Loucy (cell line): ENCODE measurements at regions not wholly inside any gene's neighbourhood (a gene's known extent, or its start where the extent isn't known, plus 50 kb on each side); places are given as distances from the start of the nearest gene placed in this dataset.
A peak's percentile ranks its signal among the peaks of the same experiment; 100 is the strongest.

ENCODE experiments used
- H2AFZ ChIP-seq: fragments of 200-600 bp; sonication (generic); 2 replicates; pipeline ENCODE4 v1.6.0; 2016; ENCODE audit warnings: antibody characterized with exemption, mild to moderate bottlenecking, low read length, moderate library complexity
- H3F3A ChIP-seq: fragments of 200-600 bp; 2 replicates; pipeline ENCODE4 v1.6.0; 2016; ENCODE audit warnings: antibody characterized with exemption, low read depth, mild to moderate bottlenecking
- H3K27me3 ChIP-seq: fragments of 200-600 bp; sonication (generic); 2 replicates; pipeline ENCODE4 v1.6.1; 2014; ENCODE audit warnings: low read length, mild to moderate bottlenecking; ENCODE audit not compliant: insufficient read depth, poor library complexity, severe bottlenecking
- H3K36me3 ChIP-seq: fragments of 200-600 bp; sonication (generic); 2 replicates; pipeline ENCODE4 v1.6.1; 2016; ENCODE audit warnings: low read length; ENCODE audit not compliant: insufficient read depth
- H3K4me1 ChIP-seq: fragments of 200-600 bp; sonication (generic); 2 replicates; pipeline ENCODE4 v1.5.1; 2014; ENCODE audit warnings: low read length, mild to moderate bottlenecking; ENCODE audit not compliant: insufficient read depth, poor library complexity, severe bottlenecking
- H3K4me2 ChIP-seq: fragments of 200-600 bp; sonication (generic); 2 replicates; pipeline ENCODE4 v1.6.0; 2014; ENCODE audit warnings: antibody characterized with exemption, low read length, low read depth, mild to moderate bottlenecking; ENCODE audit not compliant: poor library complexity, severe bottlenecking
- H3K4me3 ChIP-seq: fragments of 200-600 bp; sonication (generic); 2 replicates; pipeline ENCODE4 v1.5.1; 2014; ENCODE audit warnings: low read length, mild to moderate bottlenecking, mixed read lengths; ENCODE audit not compliant: poor library complexity, severe bottlenecking
- H3K79me2 ChIP-seq: fragments of 200-600 bp; sonication (generic); 2 replicates; pipeline ENCODE4 v1.6.1; 2014; ENCODE audit warnings: low read length; ENCODE audit not compliant: insufficient read depth
- H3K9ac ChIP-seq: fragments of 200-600 bp; sonication (generic); 2 replicates; pipeline ENCODE4 v1.6.0; 2014; ENCODE audit warnings: mild to moderate bottlenecking, low read depth, low read length, moderate library complexity; ENCODE audit not compliant: poor library complexity, severe bottlenecking
- H3K9me2 ChIP-seq: fragments of 200-600 bp; sonication (generic); replicated peaks from 2 replicates; pipeline ENCODE4 v1.6.1; 2016; ENCODE audit warnings: low read depth, low read length, mixed read lengths
- H3K9me3 ChIP-seq: fragments of 200-600 bp; sonication (generic); 2 replicates; pipeline ENCODE4 v1.6.1; 2014; ENCODE audit warnings: mild to moderate bottlenecking, antibody characterized with exemption, low read length, low read depth; ENCODE audit not compliant: insufficient read depth
- H4K20me1 ChIP-seq: fragments of 200-600 bp; sonication (generic); 2 replicates; pipeline ENCODE4 v1.6.0; 2014; ENCODE audit warnings: antibody characterized with exemption, low read length, mild to moderate bottlenecking; ENCODE audit not compliant: insufficient read depth, poor library complexity, severe bottlenecking
- EZH2phosphoT487 ChIP-seq: fragments of 200-600 bp; IDR thresholded peaks from 2 replicates; pipeline ENCODE4 v1.6.1; 2018; ENCODE audit warnings: antibody characterized with exemption, mild to moderate bottlenecking, moderate library complexity, borderline replicate concordance
- TF ChIP-seq, protein P1 (sequence below): fragments of 200-600 bp; sonication (generic); conservative IDR thresholded peaks from 2 replicates; pipeline ENCODE4 v1.5.1; 2014; ENCODE audit warnings: mild to moderate bottlenecking, antibody characterized with exemption, low read length

GRCh38 chr18:43571078-43571689 lies 293.9 kb upstream of the SYT4 start:
- no peaks in the 10 kb centered on the region for H3K79me2 ChIP-seq
- TF ChIP-seq, protein P1, sequence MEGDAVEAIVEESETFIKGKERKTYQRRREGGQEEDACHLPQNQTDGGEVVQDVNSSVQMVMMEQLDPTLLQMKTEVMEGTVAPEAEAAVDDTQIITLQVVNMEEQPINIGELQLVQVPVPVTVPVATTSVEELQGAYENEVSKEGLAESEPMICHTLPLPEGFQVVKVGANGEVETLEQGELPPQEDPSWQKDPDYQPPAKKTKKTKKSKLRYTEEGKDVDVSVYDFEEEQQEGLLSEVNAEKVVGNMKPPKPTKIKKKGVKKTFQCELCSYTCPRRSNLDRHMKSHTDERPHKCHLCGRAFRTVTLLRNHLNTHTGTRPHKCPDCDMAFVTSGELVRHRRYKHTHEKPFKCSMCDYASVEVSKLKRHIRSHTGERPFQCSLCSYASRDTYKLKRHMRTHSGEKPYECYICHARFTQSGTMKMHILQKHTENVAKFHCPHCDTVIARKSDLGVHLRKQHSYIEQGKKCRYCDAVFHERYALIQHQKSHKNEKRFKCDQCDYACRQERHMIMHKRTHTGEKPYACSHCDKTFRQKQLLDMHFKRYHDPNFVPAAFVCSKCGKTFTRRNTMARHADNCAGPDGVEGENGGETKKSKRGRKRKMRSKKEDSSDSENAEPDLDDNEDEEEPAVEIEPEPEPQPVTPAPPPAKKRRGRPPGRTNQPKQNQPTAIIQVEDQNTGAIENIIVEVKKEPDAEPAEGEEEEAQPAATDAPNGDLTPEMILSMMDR, result peak; percentile 87
- TF ChIP-seq EZH2phosphoT487, result no peak
- H3K36me3 ChIP-seq, result no peaks in the 10 kb centered on the region
- H3K9me2 ChIP-seq, result no peaks in the 10 kb centered on the region
- H3K9ac ChIP-seq, result no peak overlapping the region
- H3K4me3 ChIP-seq, result no peak overlapping the region
- peak overlapping the region; percentile 31 for H2AFZ ChIP-seq
- no peaks in the 10 kb centered on the region for H3F3A ChIP-seq
- H3K4me1 ChIP-seq, result no peaks in the 10 kb centered on the region
- no peaks in the 10 kb centered on the region for H3K9me3 ChIP-seq
- no peaks in the 10 kb centered on the region for H3K27me3 ChIP-seq
- no peak overlapping the region for H3K4me2 ChIP-seq
- no peaks in the 10 kb centered on the region for H4K20me1 ChIP-seq

DNA sequence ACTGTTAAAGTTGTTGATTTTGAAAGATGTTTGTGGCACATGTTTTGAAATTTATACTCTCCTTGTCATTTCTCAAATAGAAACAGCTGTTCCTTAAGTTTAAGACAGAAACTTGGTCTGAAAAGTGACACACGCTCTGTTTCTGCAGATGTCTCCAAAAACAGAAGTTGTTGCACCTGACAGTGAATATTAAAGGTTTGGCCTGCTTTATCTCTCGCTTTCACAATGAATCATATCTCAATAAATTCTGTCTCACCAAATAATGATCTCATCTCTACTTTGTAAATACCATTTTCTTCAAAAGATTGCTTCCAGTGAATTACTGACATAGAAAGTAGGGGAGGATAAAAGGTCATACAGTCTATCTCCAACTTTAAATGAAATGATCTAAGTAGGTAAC lies 294.9 kb upstream of the SYT4 start:
- H3K4me3 ChIP-seq, result no peak overlapping the region
- H3K27me3 ChIP-seq, result no peaks in the 10 kb centered on the region
- H2AFZ ChIP-seq, result no peak overlapping the region
- H4K20me1 ChIP-seq, result no peaks in the 10 kb centered on the region
- TF ChIP-seq EZH2phosphoT487, result no peak
- TF ChIP-seq, protein P1, result no peak
- no peak overlapping the region for H3K4me2 ChIP-seq
- H3K9ac ChIP-seq, result no peak overlapping the region
- no peaks in the 10 kb centered on the region for H3K4me1 ChIP-seq
- H3K9me3 ChIP-seq, result no peaks in the 10 kb centered on the region
- no peaks in the 10 kb centered on the region for H3K79me2 ChIP-seq
- no peaks in the 10 kb centered on the region for H3K36me3 ChIP-seq
- H3F3A ChIP-seq, result no peaks in the 10 kb centered on the region
- no peaks in the 10 kb centered on the region for H3K9me2 ChIP-seq

GRCh38 chr18:43574974-43575373 lies 297.7 kb upstream of the SYT4 start:
- Histone ChIP-seq H3K79me2 (no peaks in the 10 kb centered on the region), H3K4me1 (no peaks in the 10 kb centered on the region), H2AFZ (no peak overlapping the region), H4K20me1 (no peaks in the 10 kb centered on the region), H3K27me3 (no peaks in the 10 kb centered on the region), H3K9me3 (no peaks in the 10 kb centered on the region), H3K36me3 (no peaks in the 10 kb centered on the region), H3K4me3 (no peak overlapping the region), H3K9ac (no peak overlapping the region), H3K4me2 (no peak overlapping the region), H3K9me2 (no peaks in the 10 kb centered on the region), H3F3A (no peaks in the 10 kb centered on the region)
- TF ChIP-seq, protein P1, result no peak
- TF ChIP-seq EZH2phosphoT487, result no peak
